ENCODE measurements at regions not wholly inside any gene's neighbourhood (a gene's known extent, or its start where the extent isn't known, plus 50 kb on each side); places are given as distances from the start of the nearest gene placed in this dataset.

GRCh38 chr11:101336858-101337257 lies 207.2 kb upstream of the PGR start:
- TF ChIP-seq EZH2 (IDR thresholded peaks at IDR 0.05; ENCODE audit: insufficient read depth, poor library complexity, severe bottlenecking) (no peak), EZH2phosphoT487 (IDR thresholded peaks at IDR 0.05; ENCODE audit: insufficient read depth, low read depth) (no peak)
